GM23338 (cell line): ENCODE measurements at regions not wholly inside any gene's neighbourhood (a gene's known extent, or its start where the extent isn't known, plus 50 kb on each side); places are given as distances from the start of the nearest gene placed in this dataset.

ENCODE experiments used
- ATAC-seq: fragments of 200-7000 bp; cut with Tn5 transposase; 3 replicates; pipeline ENCODE4 v1.9.1; 2020
- DNase-seq: peaks from one replicate; pipeline ENCODE4 v3.0.0-alpha.2; 2015; ENCODE audit warnings: low spot score
- H2AFZ ChIP-seq: fragments of 200-600 bp; sonication (generic); 2 replicates; pipeline ENCODE4 v1.8.0; 2016; ENCODE audit warnings: antibody characterized with exemption, mild to moderate bottlenecking, moderate library complexity
- H3F3A ChIP-seq: fragments of 200-600 bp; sonication (generic); replicated peaks from 2 replicates; pipeline ENCODE4 v1.8.0; 2017; ENCODE audit warnings: antibody characterized with exemption, mixed run types, low read depth
- H3K27ac ChIP-seq: fragments of 200-600 bp; sonication (generic); 2 replicates; pipeline ENCODE4 v1.6.1; 2016; ENCODE audit warnings: low read depth
- H3K27me3 ChIP-seq: fragments of 200-600 bp; sonication (generic); 2 replicates; pipeline ENCODE4 v1.8.0; 2016; ENCODE audit warnings: mild to moderate bottlenecking, mixed run types, moderate library complexity; ENCODE audit not compliant: insufficient read depth
- H3K36me3 ChIP-seq: fragments of 200-600 bp; sonication (generic); 2 replicates; pipeline ENCODE4 v1.8.0; 2016; ENCODE audit warnings: mild to moderate bottlenecking; ENCODE audit not compliant: insufficient read depth
- H3K4me1 ChIP-seq: fragments of 200-600 bp; sonication (generic); 2 replicates; pipeline ENCODE4 v1.8.0; 2016; ENCODE audit warnings: mild to moderate bottlenecking, moderate library complexity; ENCODE audit not compliant: insufficient read depth
- H3K4me2 ChIP-seq: fragments of 200-600 bp; sonication (generic); 2 replicates; pipeline ENCODE4 v1.7.1; 2017; ENCODE audit warnings: mixed run types
- H3K4me3 ChIP-seq: fragments of 200-600 bp; sonication (generic); 2 replicates; pipeline ENCODE4 v1.6.1; 2016; ENCODE audit warnings: mixed run types
- H3K79me2 ChIP-seq: fragments of 200-600 bp; sonication (generic); replicated peaks from 2 replicates; pipeline ENCODE4 v1.8.0; 2017; ENCODE audit warnings: mild to moderate bottlenecking; ENCODE audit not compliant: insufficient read depth
- H3K9me2 ChIP-seq: fragments of 200-600 bp; sonication (generic); 2 replicates; pipeline ENCODE4 v1.8.0; 2017; ENCODE audit not compliant: insufficient read depth
- H4K20me1 ChIP-seq: fragments of 200-600 bp; sonication (generic); replicated peaks from 2 replicates; pipeline ENCODE4 v1.8.0; 2017; ENCODE audit warnings: mild to moderate bottlenecking; ENCODE audit not compliant: insufficient read depth
- H3K27ac Mint-ChIP-seq: 2 replicates; pipeline ENCODE4 v1.8.0; 2020; ENCODE audit warnings: inconsistent platforms, mild to moderate bottlenecking, moderate library complexity, mixed read lengths
- H3K27me3 Mint-ChIP-seq: 3 replicates; pipeline ENCODE4 v1.8.0; 2022; ENCODE audit warnings: low read depth, mild to moderate bottlenecking, moderate library complexity, mixed read lengths, inconsistent platforms; ENCODE audit not compliant: insufficient read depth, poor library complexity
- H3K36me3 Mint-ChIP-seq: 3 replicates; pipeline ENCODE4 v1.8.0; 2021; ENCODE audit warnings: low read depth, mild to moderate bottlenecking, inconsistent platforms, moderate library complexity, mixed read lengths
- H3K4me1 Mint-ChIP-seq: 3 replicates; pipeline ENCODE4 v1.8.0; 2020; ENCODE audit warnings: mild to moderate bottlenecking, inconsistent platforms, mixed read lengths
- H3K4me3 Mint-ChIP-seq: 3 replicates; pipeline ENCODE4 v1.8.0; 2021; ENCODE audit warnings: moderate library complexity, mild to moderate bottlenecking, inconsistent platforms, mixed read lengths
- H3K9me3 Mint-ChIP-seq: 3 replicates; pipeline ENCODE4 v1.8.0; 2020; ENCODE audit warnings: moderate library complexity, mild to moderate bottlenecking, inconsistent platforms, mixed read lengths
- CTCF ChIP-seq, 2 experiments: fragments of 200-600 bp in 1 of 2; sonication (generic) in 1 of 2; conservative IDR thresholded peaks; 2 replicates each; pipeline versions ENCODE4 v1.5.1 to v1.6.1; 2016 to 2017; ENCODE audit warnings: antibody characterized with exemption in 2 of 2, low read depth in 2 of 2, mild to moderate bottlenecking in 2 of 2, moderate library complexity in 1 of 2
- ETS1 ChIP-seq: IDR thresholded peaks from 2 replicates; pipeline ENCODE4 v1.6.1; 2016; ENCODE audit warnings: antibody characterized with exemption
- EZH2 ChIP-seq: fragments of 200-600 bp; sonication (generic); IDR thresholded peaks from one replicate; pipeline ENCODE4 v1.8.0; 2017; ENCODE audit warnings: antibody characterized with exemption, mild to moderate bottlenecking, low read depth; ENCODE audit not compliant: unreplicated experiment
- NANOG ChIP-seq: IDR thresholded peaks from 2 replicates; pipeline ENCODE4 v1.6.1; 2016; ENCODE audit warnings: antibody characterized with exemption, borderline replicate concordance
- REST ChIP-seq: IDR thresholded peaks from one replicate; pipeline ENCODE4 v1.6.1; 2018; ENCODE audit warnings: antibody characterized with exemption; ENCODE audit not compliant: unreplicated experiment

- TF ChIP-seq REST (no peak), NANOG (no peak), EZH2 (no peak), CTCF (conservative IDR thresholded peaks at IDR 0.05; ENCODE audit: low read depth in 2 of 2) (no peak)
Measured at GRCh38 chr17:33650304-33650703, 357.2 kb upstream of the ASIC2 start (continued).

GRCh38 chr17:33651686-33652085, 358.6 kb upstream of the ASIC2 start:
- Histone ChIP-seq H3F3A (no peaks in the 10 kb centered on the region), H3K36me3 (no peaks in the 10 kb centered on the region), H3K4me1 (peaks cover 3% of the 10 kb centered on the region; the same call in 1 of the 2 replicates), H2AFZ (no peak overlapping the region), H3K79me2 (no peaks in the 10 kb centered on the region), H3K4me2 (no peak overlapping the region), H3K27ac (no peak overlapping the region), H4K20me1 (0 out of 2 replicates have a peak, but pooled peaks cover 3% of the 10 kb centered on the region), H3K9me2 (no peaks in the 10 kb centered on the region), H3K27me3 (no peaks in the 10 kb centered on the region), H3K4me3 (no peak overlapping the region)
- Mint-ChIP-seq H3K36me3 (no peaks in the 10 kb centered on the region), H3K4me3 (no peak overlapping the region), H3K4me1 (peaks cover 9% of the 10 kb centered on the region; the same call in 2 of the 3 replicates), H3K27me3 (peaks cover 1% of the 10 kb centered on the region), H3K27ac (no peak overlapping the region), H3K9me3 (no peaks in the 10 kb centered on the region)
- peak; percentile 78 for DNase-seq
- TF ChIP-seq ETS1 (no peak), CTCF (conservative IDR thresholded peaks at IDR 0.05; ENCODE audit: low read depth in 2 of 2) (peak; percentile 63 to 66)
- ATAC-seq: peak; percentile 76
